NT2/D1 (cell line): ENCODE measurements at regions not wholly inside any gene's neighbourhood (a gene's known extent, or its start where the extent isn't known, plus 50 kb on each side); places are given as distances from the start of the nearest gene placed in this dataset.
"Not testable (repeated sequence)": the region's sequence is repeated elsewhere in the genome, so short reads cannot be mapped to it uniquely, and the experiment has no call there.

Experiments used
- SUZ12 ChIP-seq: IDR thresholded peaks from 2 replicates; pipeline ENCODE4 v1.6.1; 2011; ENCODE audit not compliant: insufficient read length, insufficient read depth; ENCODE audit errors: extremely low read depth
- YY1 ChIP-seq: IDR thresholded peaks from 2 replicates; pipeline ENCODE4 v1.6.1; 2011; ENCODE audit not compliant: insufficient read length, insufficient read depth
- ZNF274 ChIP-seq: IDR thresholded peaks from 2 replicates; pipeline ENCODE4 v1.6.1; 2011; ENCODE audit warnings: mild to moderate bottlenecking, low read depth, low read length

DNA sequence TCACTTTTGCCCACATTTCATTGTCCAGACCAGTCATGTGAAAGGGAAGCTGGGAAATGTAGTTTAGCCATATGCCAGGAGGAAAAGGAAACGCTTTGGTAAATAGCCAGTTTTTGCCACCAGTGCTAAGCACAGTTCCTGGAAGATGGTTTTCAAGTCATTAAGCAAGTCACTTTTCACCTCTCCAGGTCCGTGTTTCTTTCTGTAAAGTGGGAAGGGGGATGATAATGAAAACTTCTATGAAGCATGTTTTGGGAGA is 96.6 kb upstream of the TPTE start:
- not testable (repeated sequence) for TF ChIP-seq YY1, ZNF274, SUZ12
